ENCODE measurements at regions not wholly inside any gene's neighbourhood (a gene's known extent, or its start where the extent isn't known, plus 50 kb on each side); places are given as distances from the start of the nearest gene placed in this dataset.

GRCh38 chr3:117393119-117393518 lies 683.5 kb downstream of the TUSC7 start:
- H3K36me3 ChIP-seq (ENCODE audit: control insufficient read depth, insufficient read depth, low read length), result no peaks in the 10 kb centered on the region
- H3K27ac ChIP-seq (ENCODE audit: extremely low read depth, low read depth, low read length), result no peak overlapping the region
- no TSS peak for BruUV-seq (replicated peaks)
- 0% methylated on average over 1 of the region's 1 CpG for WGBS (ENCODE audit: insufficient coverage, low coverage, missing lambda C conversion rate)
- no peaks in the 10 kb centered on the region for H3K4me1 ChIP-seq (replicated peaks in 1 of 2; ENCODE audit: control insufficient read depth in 2 of 2, insufficient read depth in 2 of 2, low read length in 2 of 2)
- POLR2A ChIA-PET, result no interaction called here
- intact Hi-C loops (cut with micrococcal nuclease), result no loop called here
- no peaks in the 10 kb centered on the region for H3K9me3 ChIP-seq (replicated peaks; ENCODE audit: control insufficient read depth, insufficient read depth, low read depth, low read length)
- no peak overlapping the region for H2AFZ ChIP-seq (ENCODE audit: low read depth, low read length)
- CTCF ChIA-PET (ENCODE audit: low intra/inter-chr PET ratio), result no interaction called here
- no peak overlapping the region for H3K4me3 ChIP-seq
- no peaks in the 10 kb centered on the region for H4K20me1 ChIP-seq (replicated peaks; ENCODE audit: control insufficient read depth, insufficient read depth, low read length)
- H3K4me2 ChIP-seq (ENCODE audit: insufficient read depth, low read length), result no peak overlapping the region
- no peaks in the 10 kb centered on the region for H3K27me3 ChIP-seq (ENCODE audit: control insufficient read depth in 2 of 2, insufficient read depth in 2 of 2, low read length in 2 of 2)
- FAIRE-seq (no peak), ATAC-seq (no peak), DNase-seq (ENCODE audit: extremely low read depth in 1 of 4, low spot score in 3 of 4) (no peak)
- H3K9me1 ChIP-seq (ENCODE audit: control insufficient read depth, insufficient read depth, low read length), result no peaks in the 10 kb centered on the region
- no peak overlapping the region for H3K9ac ChIP-seq (ENCODE audit: insufficient read depth in 1 of 2, low read depth in 2 of 2, low read length in 2 of 2)
- in situ Hi-C loops (cut with MboI), result no loop called here
- H3K79me2 ChIP-seq (ENCODE audit: control insufficient read depth, insufficient read depth, low read length), result no peaks in the 10 kb centered on the region
- TF ChIP-seq SMAD1 (IDR thresholded peaks at IDR 0.05; ENCODE audit: low read depth, low read length, partially characterized antibody) (no peak), PRMT5 (CRISPR knock-in tag; IDR thresholded peaks at IDR 0.05) (no peak), BACH1 (tag; IDR thresholded peaks at IDR 0.05) (no peak), TEAD1 (CRISPR knock-in tag; IDR thresholded peaks at IDR 0.05) (no peak), BHLHE40 (IDR thresholded peaks at IDR 0.05; ENCODE audit: low read length) (no peak), ZNF79 (CRISPR knock-in tag; IDR thresholded peaks at IDR 0.05; ENCODE audit: low read depth) (no peak), NFXL1 (CRISPR knock-in tag; IDR thresholded peaks at IDR 0.05) (no peak), ZNF395 (CRISPR knock-in tag; IDR thresholded peaks at IDR 0.05) (no peak), PBX2 (CRISPR knock-in tag; IDR thresholded peaks at IDR 0.05; ENCODE audit: low read depth) (no peak), PBX2 (tag; conservative IDR thresholded peaks at IDR 0.05; ENCODE audit: low read depth) (no peak), NFRKB (IDR thresholded peaks at IDR 0.05; ENCODE audit: low read depth) (no peak), ZNF511 (CRISPR knock-in tag; IDR thresholded peaks at IDR 0.05) (no peak), ZNF311 (CRISPR knock-in tag; IDR thresholded peaks at IDR 0.05) (no peak)
- TF ChIP-seq, protein P1, sequence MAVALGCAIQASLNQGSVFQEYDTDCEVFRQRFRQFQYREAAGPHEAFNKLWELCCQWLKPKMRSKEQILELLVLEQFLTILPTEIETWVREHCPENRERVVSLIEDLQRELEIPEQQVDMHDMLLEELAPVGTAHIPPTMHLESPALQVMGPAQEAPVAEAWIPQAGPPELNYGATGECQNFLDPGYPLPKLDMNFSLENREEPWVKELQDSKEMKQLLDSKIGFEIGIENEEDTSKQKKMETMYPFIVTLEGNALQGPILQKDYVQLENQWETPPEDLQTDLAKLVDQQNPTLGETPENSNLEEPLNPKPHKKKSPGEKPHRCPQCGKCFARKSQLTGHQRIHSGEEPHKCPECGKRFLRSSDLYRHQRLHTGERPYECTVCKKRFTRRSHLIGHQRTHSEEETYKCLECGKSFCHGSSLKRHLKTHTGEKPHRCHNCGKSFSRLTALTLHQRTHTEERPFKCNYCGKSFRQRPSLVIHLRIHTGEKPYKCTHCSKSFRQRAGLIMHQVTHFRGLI (CRISPR knock-in tag; IDR thresholded peaks at IDR 0.05), result no peak
- TF ChIP-seq, protein P2, sequence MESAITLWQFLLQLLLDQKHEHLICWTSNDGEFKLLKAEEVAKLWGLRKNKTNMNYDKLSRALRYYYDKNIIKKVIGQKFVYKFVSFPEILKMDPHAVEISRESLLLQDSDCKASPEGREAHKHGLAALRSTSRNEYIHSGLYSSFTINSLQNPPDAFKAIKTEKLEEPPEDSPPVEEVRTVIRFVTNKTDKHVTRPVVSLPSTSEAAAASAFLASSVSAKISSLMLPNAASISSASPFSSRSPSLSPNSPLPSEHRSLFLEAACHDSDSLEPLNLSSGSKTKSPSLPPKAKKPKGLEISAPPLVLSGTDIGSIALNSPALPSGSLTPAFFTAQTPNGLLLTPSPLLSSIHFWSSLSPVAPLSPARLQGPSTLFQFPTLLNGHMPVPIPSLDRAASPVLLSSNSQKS (CRISPR knock-in tag; IDR thresholded peaks at IDR 0.05), result no peak
- TF ChIP-seq, protein P3, sequence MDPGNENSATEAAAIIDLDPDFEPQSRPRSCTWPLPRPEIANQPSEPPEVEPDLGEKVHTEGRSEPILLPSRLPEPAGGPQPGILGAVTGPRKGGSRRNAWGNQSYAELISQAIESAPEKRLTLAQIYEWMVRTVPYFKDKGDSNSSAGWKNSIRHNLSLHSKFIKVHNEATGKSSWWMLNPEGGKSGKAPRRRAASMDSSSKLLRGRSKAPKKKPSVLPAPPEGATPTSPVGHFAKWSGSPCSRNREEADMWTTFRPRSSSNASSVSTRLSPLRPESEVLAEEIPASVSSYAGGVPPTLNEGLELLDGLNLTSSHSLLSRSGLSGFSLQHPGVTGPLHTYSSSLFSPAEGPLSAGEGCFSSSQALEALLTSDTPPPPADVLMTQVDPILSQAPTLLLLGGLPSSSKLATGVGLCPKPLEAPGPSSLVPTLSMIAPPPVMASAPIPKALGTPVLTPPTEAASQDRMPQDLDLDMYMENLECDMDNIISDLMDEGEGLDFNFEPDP (CRISPR knock-in tag; IDR thresholded peaks at IDR 0.05), result no peak

Data from K562 (cell line).